GM21737 (cell line): ENCODE measurements at regions not wholly inside any gene's neighbourhood (a gene's known extent, or its start where the extent isn't known, plus 50 kb on each side); places are given as distances from the start of the nearest gene placed in this dataset.

Source experiments
- ATAC-seq: cut with Tn5 transposase; IDR thresholded peaks from one replicate; pipeline ENCODE4 v1.9.1; 2021; ENCODE audit warnings: mild to moderate bottlenecking, moderate library complexity; ENCODE audit not compliant: unreplicated experiment

DNA sequence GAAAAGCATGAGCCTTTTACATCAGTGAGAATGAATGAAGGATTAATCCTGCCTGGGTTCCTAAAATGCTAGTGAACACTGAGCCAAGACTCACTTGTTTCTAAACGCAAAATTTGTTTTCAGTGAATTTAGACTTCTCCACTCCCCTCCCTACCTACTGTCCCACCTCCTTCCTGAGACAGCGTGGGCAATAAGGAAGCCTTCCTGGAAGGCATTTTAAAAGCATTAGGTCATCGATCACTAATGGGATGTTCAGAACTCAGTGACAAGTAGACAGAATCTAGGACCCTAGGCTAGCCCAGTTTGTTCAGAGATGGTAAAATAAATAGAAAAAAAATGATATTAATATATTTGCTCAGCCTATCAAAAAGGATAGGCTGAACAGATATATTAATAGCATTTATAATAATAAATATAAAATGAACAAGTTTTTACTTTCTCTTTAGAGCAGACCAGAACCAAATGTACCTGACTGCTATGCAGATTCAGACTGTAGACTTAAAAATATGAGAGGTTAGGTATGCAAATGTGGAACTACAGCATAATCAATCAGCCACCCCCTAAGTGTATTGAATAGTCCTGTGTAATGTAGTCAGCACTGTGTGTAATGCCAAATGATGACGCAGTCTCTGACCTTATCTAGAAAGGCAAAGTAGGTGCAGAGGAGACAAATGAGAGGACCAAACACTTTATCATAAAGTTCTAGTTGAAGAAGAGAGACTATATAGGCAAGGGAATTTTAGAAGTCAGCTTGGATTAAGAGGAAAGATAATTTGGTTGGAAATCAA is 331.1 kb downstream of the GPAT3 start:
- ATAC-seq: no peak

DNA sequence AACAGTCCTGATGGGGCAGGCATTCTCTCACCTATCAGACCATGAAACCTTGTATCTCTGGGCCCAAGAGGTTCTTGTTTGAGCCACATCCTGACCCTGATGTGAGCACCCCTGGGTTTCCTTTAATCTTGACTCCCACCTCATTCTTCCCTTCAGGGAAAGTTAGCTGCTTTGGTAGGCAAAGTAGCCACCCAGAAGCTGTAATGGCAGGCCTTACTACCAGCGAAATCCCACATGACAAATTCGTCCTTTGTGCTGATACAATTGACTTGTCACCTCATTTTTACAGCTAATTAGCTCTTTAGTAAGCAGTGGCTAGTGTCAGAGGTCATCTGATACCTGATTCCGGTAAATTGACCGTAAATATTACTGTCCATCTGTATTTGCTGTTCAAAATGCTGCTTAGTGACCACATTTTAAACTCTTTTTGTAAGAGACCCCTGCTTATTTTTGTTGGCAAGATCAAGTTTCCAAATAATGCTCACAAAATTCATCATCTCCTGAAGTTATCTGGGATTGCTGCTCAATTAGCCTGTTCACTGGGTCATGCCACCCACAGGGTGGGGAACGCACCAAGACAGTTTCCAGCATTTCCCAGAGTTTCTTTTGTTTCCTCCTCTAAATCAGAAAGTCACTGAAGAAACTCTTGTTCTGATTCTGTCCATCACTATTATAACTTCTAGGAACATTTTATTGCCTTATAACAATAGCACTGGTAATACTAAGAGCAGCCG is 329.7 kb downstream of the GPAT3 start:
- ATAC-seq: no peak

DNA sequence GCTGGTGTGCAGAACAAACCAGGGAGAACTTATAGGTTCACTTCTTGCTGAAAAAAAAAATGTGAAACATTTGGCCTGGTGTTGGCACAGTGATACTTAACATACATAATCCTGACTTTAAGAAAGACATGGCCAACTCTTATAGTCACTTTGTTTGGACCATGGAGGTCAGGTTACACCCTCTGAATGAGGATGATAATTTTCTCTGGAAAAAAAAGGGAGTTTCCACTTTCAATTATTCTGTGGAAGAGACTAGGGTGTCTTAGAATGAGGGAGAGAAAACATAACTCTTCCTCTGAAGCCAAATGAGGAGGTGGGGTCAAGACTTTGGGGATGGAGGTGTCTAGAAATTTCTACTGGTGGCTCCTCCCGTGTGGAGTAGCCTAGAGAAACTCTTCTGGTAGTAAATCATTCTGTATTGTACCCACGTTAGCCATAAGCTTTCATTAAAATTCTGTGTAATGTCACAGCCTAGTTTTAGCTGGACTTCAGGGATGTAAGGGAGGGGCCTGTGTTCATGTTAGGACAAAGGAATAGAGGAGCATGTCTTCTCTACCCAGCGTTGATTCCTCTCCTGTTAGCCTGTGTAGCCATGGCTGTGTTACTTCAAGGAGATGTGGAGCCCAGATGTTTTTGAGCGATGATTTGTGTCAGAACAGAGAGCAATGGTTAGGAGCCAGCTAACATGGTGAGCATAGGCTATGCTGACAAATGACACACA is 328.3 kb downstream of the GPAT3 start:
- no peak for ATAC-seq

DNA sequence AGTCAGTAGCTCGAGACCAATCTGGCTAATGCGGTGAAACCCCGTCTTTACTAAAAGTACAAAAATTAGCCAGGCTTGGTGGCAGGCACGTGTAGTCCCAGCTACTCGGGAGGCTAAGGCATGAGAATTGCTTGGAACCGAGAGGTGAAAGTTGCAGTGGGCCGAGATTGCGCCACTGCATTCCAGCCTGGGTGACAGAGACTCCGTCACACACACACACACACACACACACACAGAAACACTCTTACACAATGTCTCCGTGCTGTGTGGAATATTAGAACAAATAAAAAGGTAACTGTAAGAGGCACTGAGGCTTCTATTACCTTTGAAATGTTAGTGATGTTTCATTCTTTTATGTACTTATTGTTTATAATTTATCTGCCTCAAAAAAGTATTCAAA is 326.6 kb downstream of the GPAT3 start:
- ATAC-seq: no peak

DNA sequence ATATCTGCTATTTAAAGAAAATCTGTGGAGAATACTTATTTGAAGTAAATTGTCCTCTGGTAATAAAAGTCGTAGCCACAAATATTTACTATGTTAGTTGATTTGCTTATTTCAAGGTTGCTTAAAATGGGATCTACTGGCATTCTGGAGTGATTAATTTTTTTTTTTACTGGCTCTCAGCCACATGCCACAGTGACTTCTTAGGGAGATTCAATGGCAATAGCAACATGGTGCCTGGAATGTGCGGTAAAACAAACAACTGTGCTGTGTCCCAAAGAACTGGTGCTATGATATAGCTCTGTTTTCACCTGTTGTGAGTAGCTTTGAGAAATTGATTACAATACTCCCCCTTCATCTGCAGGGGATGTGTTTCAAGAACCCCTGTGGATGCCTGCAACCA is 324.3 kb downstream of the GPAT3 start:
- ATAC-seq: no peak

DNA sequence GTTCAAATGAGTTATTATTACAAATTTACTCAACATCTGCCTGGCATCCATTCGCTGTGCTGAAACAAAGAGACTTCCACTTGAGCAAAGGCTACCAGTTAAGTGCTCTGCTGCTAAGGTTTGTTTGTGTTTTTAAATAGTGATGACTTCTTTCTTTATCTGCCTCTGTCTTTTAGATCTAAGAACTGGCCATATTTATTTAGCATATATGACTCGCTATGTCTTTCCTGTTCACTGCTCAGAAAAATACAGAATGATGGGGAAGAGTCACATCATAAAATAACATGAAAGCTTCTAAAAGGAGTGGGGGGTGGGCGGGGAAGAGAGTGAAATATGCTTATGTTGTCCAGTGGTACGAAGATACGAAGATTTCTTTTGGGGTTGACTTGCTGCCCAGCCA is 322.2 kb downstream of the GPAT3 start:
- no peak for ATAC-seq

DNA sequence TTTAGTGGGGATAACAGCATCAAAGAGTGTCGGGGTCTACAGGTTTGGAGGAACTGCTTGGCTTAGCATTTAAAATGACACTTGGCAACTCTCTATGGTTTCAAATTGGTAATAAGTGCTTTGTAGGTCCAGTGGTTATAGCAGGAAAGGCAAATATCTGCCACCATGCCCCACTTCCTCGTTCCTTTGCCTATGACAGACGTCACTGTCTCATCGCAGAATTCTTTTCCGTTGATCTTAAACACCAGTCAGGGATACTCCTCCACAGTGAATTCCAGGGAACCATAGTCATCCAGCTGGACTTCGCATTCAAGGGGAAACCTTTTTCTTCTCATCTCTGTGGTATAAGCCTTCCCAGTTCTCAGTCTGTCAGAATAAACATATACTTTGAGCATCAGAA is 319.1 kb downstream of the GPAT3 start:
- ATAC-seq: no peak

DNA sequence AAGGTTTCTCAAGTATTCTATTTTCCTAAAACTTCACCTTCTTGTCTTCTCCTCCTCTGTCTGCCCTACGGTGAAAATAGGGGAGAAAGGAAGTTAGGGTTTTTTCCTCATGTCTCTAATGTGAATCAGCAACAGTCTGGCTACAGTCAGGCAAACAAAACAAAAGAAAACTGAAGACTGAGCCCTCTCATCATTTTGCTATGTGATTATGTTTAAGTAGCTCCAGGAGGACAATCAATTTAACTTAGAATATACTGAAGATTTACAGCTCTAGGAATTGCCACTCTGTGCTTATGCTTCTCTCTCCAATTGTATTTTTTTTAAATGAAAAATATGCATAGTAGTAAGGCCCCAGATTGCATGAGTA is 316.2 kb downstream of the GPAT3 start:
- no peak for ATAC-seq

DNA sequence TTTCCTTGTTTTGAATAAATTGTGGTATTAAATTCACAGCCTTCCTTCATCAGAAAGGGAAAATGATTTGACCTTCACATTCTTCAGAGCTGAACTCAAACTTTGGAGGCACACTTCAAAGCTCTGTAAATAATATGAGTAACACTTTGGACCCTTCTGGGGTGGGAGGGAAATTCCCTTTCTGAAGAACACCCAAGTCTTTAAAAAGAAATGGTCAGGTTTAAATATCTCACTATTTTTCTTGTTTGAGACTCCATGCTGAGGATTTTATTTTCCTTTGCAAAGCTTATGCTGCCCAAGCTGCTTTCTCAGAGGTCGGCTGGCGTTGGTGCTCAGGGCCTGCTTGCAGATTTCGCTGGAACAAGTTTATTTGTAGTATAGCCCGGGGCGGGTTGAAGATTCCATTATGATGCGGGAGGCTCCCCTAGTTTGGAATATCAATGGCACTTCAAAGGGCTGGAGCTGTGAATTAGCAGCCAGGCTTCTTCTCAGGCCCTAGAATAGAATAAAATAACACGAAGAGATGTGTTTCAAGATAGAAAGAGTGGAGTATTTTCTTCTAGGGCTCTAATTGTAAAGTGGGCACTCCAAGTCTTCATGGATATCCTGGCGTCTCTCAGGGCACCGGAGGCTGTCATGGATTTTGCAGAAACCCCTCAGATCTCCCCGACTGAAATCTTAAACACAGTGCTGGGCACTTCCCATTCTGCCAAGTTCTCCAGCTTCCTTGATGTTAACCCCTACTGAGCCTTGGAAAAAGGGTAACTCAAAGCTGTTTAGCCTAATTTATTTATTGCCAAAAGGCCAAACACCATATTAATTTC is 315.6 kb downstream of the GPAT3 start:
- ATAC-seq: no peak

DNA sequence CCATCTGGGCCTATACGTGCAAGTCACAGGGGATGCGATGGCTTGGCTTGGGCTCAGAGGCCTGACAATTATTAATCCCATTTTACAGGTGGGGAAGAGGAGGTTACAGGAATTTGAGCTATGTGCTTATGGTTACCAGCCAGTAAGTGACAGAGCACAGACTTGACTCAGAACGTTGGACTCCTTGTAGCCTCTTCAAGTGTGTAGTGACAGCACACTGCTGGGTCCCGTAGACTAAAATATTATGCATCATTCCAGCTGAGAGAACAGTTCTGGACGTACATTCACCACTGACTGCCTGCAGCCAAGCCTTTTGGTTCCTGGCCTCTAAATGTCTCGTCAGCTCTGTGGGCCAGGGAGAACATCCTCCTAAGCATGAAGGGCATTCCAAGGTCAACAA is 314.5 kb downstream of the GPAT3 start:
- no peak for ATAC-seq

DNA sequence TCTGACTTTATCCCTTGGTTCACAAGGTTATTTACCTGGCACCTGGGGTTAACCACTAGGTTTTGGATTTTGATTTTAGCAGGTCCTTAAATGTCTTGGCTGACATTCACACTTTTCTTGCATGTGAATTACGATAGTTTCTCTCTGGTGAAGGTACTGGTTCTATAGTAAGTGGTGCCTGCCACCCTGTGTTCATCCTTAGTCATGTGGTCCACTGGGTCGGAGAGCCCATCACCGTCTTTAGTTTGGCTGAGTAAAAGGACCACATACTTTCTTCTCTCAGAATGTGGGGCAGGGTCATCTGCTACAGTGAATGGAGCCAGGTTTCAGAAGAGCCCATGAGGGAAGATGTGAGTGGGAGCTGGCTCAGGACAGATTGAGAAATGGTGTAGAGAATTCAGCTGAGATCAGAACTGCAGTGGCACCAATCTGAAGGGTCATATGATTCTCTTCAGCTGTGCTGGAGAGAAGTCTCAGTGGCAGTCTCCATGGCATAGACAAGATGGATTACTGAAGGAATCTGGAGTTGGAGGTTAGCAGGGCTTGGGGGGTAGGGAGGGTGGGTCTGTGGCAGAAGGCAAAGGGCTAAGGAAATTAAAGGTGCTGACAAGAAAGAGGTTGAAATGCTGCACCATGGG is 310.4 kb downstream of the GPAT3 start:
- no peak for ATAC-seq

DNA sequence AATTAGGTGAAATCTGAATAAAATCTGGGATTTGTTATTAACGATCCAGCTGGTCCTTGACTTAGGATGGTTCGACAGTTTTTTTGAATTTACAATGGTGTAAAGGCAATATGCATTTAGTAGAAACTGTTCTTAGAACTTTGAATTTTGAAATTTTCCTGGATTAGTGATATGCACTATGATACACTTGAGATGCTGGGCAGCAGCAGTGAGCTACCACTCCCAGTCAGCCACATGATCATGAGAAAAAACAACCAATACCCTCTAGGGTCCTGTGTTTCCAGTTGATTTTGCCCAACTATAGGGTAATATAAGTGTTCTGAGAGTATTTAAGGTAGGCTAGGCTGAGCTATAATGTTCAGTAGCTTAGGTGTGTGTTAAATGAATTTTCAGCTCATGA is 303.7 kb downstream of the GPAT3 start:
- no peak for ATAC-seq

DNA sequence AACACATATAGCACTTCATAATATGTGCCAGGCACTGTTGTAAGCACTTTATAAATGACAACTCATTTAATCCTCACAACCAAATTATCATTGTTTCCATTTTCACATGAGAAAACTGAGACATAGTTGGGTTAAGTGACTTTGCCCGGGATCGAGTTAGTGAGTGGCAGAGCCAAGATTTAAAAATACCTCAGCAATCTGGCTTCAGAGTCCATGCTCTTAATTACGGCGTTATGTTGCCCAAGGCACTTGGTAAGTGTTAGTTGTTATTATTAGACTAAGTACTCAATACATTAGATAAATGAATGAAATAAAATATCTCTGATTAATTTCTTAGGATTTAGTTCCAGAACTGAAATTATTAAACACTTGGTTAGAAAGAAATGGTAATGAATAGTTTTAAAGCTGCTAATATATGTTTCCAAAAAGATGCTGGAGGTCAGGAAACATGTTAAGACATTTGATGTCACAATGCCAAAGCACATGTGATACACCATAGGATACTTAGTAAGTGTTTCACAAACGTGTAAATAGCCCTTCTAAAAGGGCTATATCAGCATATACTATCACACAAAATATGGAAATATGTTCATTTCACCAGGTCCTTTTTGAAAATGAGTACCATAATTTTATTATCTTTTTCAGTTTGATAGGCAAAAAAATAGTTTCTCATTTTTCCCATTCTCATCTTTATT is 301.9 kb downstream of the GPAT3 start:
- no peak for ATAC-seq

DNA sequence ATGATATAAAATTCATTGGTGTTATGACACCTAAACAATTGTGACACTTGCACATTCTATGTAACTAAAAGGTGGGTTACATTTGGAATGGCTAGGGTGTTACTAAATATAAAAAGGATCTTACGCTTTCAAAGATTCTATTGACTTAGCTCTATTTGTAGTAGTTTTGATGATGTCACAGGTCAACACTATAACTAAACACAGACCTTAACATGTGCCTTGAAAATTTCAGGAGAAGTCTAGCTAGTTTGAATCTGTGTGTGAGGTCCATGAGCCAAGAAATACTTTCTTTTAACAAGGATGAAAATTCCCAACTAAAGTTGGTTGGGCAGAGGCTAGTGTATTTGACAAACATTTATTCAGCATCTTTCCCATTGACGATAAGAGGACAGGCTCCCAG is 298.0 kb downstream of the GPAT3 start:
- no peak for ATAC-seq

DNA sequence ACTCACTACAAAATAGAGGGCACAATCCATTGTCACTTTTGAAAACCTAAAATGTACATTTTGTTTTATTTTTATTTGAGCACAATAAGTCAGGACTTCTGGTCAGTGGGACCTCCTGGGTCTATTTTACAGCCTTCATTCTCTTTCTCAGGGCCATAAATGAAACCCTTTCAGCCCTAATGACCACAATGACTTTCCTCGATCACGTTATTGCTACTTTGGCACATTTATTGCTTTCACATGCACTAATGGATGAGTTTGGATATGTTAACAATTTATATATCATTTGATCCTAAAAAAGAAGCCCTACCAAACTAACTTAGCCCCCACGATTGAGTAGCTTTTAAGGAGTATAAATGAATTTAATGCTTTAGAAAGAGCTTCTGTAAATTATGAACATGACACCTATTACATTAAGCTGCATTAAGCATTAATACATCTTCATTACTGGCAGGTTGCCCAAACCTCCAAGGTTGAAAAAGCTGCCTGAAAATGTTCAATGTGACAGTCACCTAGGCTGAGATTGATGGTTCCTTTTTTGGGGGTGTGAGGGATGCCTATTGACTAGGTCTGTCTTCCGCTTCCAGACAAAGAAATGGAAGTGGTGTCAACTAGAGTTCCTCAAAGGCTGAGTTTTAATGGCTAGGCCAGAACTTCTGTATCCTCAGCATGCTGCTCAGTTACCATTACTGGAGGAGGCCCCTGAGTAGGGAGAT is 296.4 kb downstream of the GPAT3 start:
- no peak for ATAC-seq

DNA sequence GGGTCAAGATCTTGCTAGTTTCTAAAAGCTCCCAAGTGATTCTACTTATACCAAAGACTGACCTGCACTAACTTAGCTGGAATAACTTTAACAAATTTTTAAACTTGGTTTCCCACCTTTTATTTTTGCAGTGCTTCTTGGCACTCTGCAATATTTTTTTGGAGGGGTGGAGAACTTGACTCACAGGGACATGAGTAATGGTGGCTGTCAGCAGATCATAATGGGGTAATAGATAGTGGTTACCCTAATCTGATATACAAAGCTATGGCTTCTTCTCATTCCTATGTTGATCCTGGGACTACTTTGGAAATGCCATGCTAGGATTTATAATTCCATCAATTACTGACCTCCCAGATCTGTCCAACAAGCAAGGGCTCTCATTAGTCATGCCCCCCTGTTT is 295.7 kb downstream of the GPAT3 start:
- ATAC-seq: no peak

DNA sequence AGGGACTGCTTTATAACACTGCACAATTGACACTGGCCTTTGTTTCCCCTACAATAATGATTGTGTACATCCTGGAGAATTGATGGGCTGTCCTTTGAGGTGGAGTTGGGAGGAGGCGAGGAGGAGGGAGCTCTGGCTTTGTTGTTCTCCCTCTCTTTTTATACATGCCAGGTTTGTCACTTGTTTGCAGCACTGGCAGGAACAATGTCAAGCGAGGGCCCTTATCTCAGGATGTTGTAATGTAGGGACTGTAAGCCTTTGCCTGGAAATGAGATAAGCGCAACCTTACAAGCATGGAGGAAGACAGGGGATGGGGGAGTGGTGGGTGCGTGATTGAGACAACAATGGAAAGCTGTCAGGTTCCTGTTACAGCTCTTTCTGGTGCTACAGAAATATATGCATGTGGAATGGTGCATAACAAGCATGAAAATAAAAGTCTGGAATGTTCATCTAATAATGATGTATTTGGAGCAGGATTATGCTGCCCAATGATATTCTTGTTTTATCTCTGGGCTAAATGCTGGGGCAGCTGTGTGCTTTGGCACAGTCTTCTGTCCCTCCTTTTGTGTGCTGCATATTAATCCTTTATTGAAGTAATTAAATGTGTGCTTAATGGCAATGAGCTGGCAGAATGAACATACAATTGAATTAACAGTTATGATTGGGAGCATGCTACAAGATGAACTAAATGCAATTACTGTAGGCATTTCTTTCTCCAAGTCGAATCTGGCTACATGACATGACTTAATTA is 294.4 kb downstream of the GPAT3 start:
- no peak for ATAC-seq

DNA sequence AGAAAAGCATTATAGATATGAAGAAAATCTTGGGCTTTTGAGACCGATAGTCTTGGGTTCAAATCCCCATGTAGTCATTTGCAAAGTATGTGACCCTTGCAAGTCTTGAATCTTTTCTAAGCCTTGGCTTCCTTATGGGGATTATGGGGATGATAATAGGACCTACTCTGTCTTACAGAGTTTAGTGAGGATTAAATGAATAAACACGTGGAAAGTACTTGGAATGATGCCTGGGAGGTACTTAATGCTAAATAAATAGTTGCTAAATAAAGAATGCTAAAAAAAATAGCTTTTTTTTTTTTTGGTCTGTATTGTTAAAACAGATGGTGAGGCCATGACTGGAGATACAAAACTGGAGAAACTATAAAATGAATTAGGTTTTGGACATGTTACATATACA is 292.7 kb downstream of the GPAT3 start:
- no peak for ATAC-seq

DNA sequence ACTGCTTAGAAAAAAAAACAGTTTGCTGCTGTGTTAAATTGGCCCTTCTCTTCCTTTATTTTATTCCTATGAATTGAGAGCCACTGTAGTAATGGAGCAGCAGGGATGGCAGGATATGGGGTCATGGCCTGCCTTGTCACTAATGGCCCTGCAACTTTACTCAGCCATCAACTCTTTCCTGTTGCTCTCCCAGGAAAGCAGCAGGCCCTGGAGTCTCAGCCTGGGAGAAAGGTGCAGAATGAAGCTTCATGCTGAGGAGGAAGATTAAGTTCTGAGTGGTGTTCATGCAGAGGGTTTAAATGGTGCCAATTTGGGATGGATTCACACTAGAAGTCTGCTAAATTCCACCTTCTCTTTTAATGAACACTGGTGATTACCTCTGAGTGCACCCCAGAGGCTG is 285.6 kb downstream of the GPAT3 start:
- no peak for ATAC-seq
